Natural killer cell (primary cell): ENCODE measurements at regions not wholly inside any gene's neighbourhood (a gene's known extent, or its start where the extent isn't known, plus 50 kb on each side); places are given as distances from the start of the nearest gene placed in this dataset.
A peak's percentile ranks its signal among the peaks of the same experiment; 100 is the strongest.

Experiments
- ATAC-seq, 3 donors: fragments of 150-1000 bp in 2 of 3; fragments of 200-7000 bp in 1 of 3; cut with Tn5 transposase; 1 replicate in 1 of 3; 2 replicates in 2 of 3; pipeline ENCODE4 v1.10.0; 2021; ENCODE audit warnings: mild to moderate bottlenecking in 2 of 3, moderate library complexity in 2 of 3
- DNase-seq, 2 donors: peaks; one replicate each; pipeline versions ENCODE4 v3.0.0 to v3.0.0-alpha.2; 2013 to 2021; ENCODE audit warnings: mixed read lengths in 1 of 2
- H3K27ac ChIP-seq: one replicate; pipeline ENCODE4 v1.5.1; 2013; ENCODE audit warnings: mild to moderate bottlenecking, low read length
- H3K27me3 ChIP-seq: one replicate; pipeline ENCODE4 v1.6.1; 2013; ENCODE audit warnings: low read length; ENCODE audit not compliant: control insufficient read depth, insufficient read depth
- H3K36me3 ChIP-seq: one replicate; pipeline ENCODE4 v1.6.1; 2013; ENCODE audit warnings: low read length; ENCODE audit not compliant: control insufficient read depth, insufficient read depth
- H3K4me1 ChIP-seq: one replicate; pipeline ENCODE4 v1.6.1; 2013; ENCODE audit warnings: low read length; ENCODE audit not compliant: control insufficient read depth, insufficient read depth
- H3K4me3 ChIP-seq: one replicate; pipeline ENCODE4 v1.5.1; 2013; ENCODE audit warnings: low read length
- H3K9me3 ChIP-seq: one replicate; pipeline ENCODE4 v1.6.1; 2013; ENCODE audit warnings: low read length; ENCODE audit not compliant: control insufficient read depth, insufficient read depth
- H3K27ac Mint-ChIP-seq, 2 donors: one replicate each; pipeline ENCODE4 v1.8.0; 2022; ENCODE audit warnings: mild to moderate bottlenecking in 2 of 2, mixed read lengths in 2 of 2, moderate library complexity in 1 of 2
- H3K27me3 Mint-ChIP-seq, 2 donors: one replicate each; pipeline ENCODE4 v1.8.0; 2022; ENCODE audit warnings: low read depth in 2 of 2, mixed read lengths in 2 of 2
- H3K36me3 Mint-ChIP-seq: one replicate; pipeline ENCODE4 v1.8.0; 2022; ENCODE audit warnings: mixed read lengths
- H3K4me1 Mint-ChIP-seq, 2 donors: one replicate each; pipeline ENCODE4 v1.8.0; 2022; ENCODE audit warnings: mixed read lengths in 2 of 2
- H3K4me3 Mint-ChIP-seq: one replicate; pipeline ENCODE4 v1.8.0; 2022; ENCODE audit warnings: mild to moderate bottlenecking, moderate library complexity, mixed read lengths
- H3K9me3 Mint-ChIP-seq, 2 donors: one replicate each; pipeline ENCODE4 v1.8.0; 2022; ENCODE audit warnings: mixed read lengths in 2 of 2
- CTCF ChIP-seq: fragments of 200-600 bp; IDR thresholded peaks from one replicate; pipeline ENCODE4 v1.8.0; 2022; ENCODE audit warnings: antibody characterized with exemption
- WGBS: methylation state at CpG from one replicate; pipeline ENCODE4 v1.1.7; 2013; ENCODE audit warnings: missing lambda C conversion rate; ENCODE audit not compliant: insufficient coverage; 5-methylcytosine and 5-hydroxymethylcytosine counted together
- intact Hi-C: fragments of 100-400 bp; cut with micrococcal nuclease; formaldehyde crosslinking; loops from one replicate; pipeline ENCODE4 v1.14.2; 2022

DNA sequence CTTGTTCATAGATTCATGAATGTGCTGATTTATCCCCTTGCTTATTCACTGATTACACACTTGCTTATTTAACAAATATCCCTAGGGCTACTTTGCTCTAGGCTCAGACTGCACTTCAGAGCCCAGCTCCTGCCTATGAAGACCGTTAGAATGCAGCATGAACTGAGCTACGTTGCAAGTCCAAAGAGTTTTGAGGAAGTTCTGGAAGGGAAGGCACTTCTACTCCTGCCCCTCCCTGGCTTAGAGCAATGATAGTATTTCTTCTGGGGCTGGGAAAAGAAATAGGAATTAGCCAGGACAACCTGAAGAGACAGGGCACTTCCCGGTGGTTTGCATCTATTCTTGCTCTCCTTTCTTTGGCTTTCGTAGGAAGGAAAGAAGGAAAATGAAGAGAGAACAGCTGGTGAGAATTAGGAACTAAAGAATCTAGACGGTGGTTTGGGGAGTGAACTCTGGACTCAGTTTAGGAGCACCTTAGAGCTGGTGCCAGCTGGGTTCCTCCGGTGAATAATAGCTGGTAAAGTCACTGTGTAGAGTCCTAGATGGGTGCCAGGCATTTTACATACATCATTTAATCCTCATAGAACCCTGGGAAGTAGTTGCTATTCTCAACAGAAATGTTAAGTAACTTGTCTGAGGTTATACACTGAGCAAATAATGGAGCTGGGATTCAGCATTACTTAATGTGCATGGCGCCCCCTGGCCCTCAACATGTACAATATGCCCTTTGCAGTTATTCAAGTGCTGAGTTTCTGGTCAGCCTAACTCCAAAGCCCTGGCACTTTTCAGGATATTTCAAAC lies 65.9 kb downstream of the NDUFS5 start:
- Mint-ChIP-seq H3K4me1 (no peaks in the 10 kb centered on the region), H3K4me3 (no peak overlapping the region), H3K9me3 (no peaks in the 10 kb centered on the region), H3K36me3 (no peaks in the 10 kb centered on the region), H3K27me3 (no peaks in the 10 kb centered on the region), H3K27ac (no peak overlapping the region)
- intact Hi-C loops = no loop called here
- ATAC-seq (peak in 2 of 3 donors; percentile 50 to 66), DNase-seq (peak in 1 of 2 donors; percentile 78)
- 35% methylated on average over 6 of the region's 7 CpGs for WGBS
- Histone ChIP-seq H3K9me3 (no peaks in the 10 kb centered on the region), H3K36me3 (no peaks in the 10 kb centered on the region), H3K4me3 (no peak overlapping the region), H3K4me1 (no peaks in the 10 kb centered on the region), H3K27me3 (no peaks in the 10 kb centered on the region), H3K27ac (no peak overlapping the region)
- TF ChIP-seq CTCF = peak; percentile 23

DNA sequence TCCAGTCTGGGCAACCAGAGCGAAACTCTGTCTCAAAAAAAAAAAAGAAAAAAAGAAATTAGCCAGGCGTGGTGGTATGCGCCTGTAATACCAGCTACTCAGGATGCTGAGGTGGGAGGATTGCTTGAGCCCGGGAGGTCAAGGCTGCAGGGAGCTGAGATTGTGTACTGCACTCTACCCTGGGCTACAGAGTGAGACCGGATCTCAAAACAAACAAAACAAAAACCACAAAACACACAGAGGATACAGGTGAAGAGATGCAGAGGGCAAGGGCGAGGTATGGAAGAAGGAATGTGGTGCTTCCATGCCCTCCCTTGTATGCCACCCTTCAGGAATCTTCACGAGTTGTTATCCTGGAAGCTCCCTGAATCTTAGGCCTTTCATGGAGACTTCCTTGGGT lies 68.5 kb downstream of the NDUFS5 start:
- no peaks in the 10 kb centered on the region for H3K36me3 ChIP-seq
- no peaks in the 10 kb centered on the region for H3K27me3 Mint-ChIP-seq
- WGBS = 84% methylated on average over 6 of the region's 7 CpGs
- DNase-seq (no peak), ATAC-seq (no peak)
- no peak overlapping the region for H3K27ac Mint-ChIP-seq
- no peak overlapping the region for H3K4me3 Mint-ChIP-seq
- no peak overlapping the region for H3K27ac ChIP-seq
- no peaks in the 10 kb centered on the region for H3K36me3 Mint-ChIP-seq
- H3K4me1 Mint-ChIP-seq = peaks cover 0 to 6% of the 10 kb centered on the region in 2 donors
- intact Hi-C loops = no loop called here
- no peaks in the 10 kb centered on the region for H3K9me3 Mint-ChIP-seq
- H3K27me3 ChIP-seq = no peaks in the 10 kb centered on the region
- no peaks in the 10 kb centered on the region for H3K9me3 ChIP-seq
- no peak for TF ChIP-seq CTCF
- peaks cover 3% of the 10 kb centered on the region for H3K4me1 ChIP-seq
- H3K4me3 ChIP-seq = no peak overlapping the region

DNA sequence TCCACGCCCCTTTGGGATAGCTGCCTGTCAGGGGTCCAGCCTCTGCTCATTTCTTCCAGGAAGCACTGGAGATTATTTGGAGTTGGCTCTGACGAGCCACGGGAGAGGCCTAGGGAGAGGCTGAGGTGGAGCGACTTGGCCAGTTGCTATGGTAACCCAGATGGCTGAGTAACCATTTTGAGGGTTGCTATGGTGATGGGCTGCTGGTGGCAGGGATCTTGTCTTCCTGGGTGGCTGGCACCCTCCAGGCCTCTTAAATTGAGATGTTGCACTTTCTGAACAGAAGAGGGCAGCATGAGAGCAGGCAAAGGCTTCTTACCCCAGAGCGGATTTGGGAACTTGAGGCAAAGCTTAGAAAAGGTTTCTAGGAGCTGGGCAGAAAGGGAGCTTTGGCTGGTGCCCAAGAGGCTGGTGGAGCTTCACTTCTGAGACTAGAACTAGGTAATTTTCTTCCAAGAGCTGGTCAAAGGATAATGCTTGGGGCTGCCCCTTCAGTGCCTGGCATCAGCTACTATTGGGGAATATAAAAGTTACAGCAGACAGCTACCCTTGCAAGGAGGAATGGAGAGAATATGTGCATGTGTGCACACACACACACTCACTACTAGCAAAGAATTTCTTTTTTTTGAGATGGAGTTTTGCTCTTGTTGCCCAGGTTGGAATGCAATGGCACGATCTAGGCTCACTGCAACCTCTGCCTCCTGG lies 72.5 kb downstream of the NDUFS5 start:
- TF ChIP-seq CTCF = peak; percentile 51
- Histone ChIP-seq H3K27me3 (no peaks in the 10 kb centered on the region), H3K27ac (no peak overlapping the region), H3K36me3 (no peaks in the 10 kb centered on the region), H3K9me3 (no peaks in the 10 kb centered on the region), H3K4me1 (peaks cover 6% of the 10 kb centered on the region), H3K4me3 (no peak overlapping the region)
- DNase-seq (peak in 1 of 2 donors; percentile 87), ATAC-seq (peak; percentile 76 to 88 (median 83))
- 44% methylated on average over 6 of the region's 6 CpGs for WGBS
- Mint-ChIP-seq H3K4me1 (peaks cover 10 to 15% of the 10 kb centered on the region in 2 donors), H3K36me3 (no peaks in the 10 kb centered on the region), H3K27me3 (peaks cover 0 to 10% of the 10 kb centered on the region in 2 donors), H3K4me3 (no peak overlapping the region), H3K9me3 (no peaks in the 10 kb centered on the region), H3K27ac (no peak overlapping the region)
- intact Hi-C loops = loop anchor here (1.0 kb wide), 1 partner anchor 441 kb away; no protein-coding TSS in a partner anchor
